PC-3 (cell line): ENCODE measurements at regions not wholly inside any gene's neighbourhood (a gene's known extent, or its start where the extent isn't known, plus 50 kb on each side); places are given as distances from the start of the nearest gene placed in this dataset.

ENCODE experiments used
- ATAC-seq: fragments of 200-7000 bp; cut with Tn5 transposase; 2 replicates; pipeline ENCODE4 v1.9.1; 2020; ENCODE audit warnings: mild to moderate bottlenecking, moderate library complexity
- BruUV-seq: library from RNA; stranded (reverse); fragments of 400-500 nt; replicated peaks from 2 replicates; lab custom pipeline; 2021; lab: Mats Ljungman, UMichigan
- CTCF ChIA-PET: fragments of 300-600 bp; sonication (Branson Sonifier 250); formaldehyde crosslinking; loops from one replicate; lab custom pipeline; 2022; ENCODE audit warnings: antibody characterized with exemption; lab: Charles Lee
- POLR2A ChIA-PET: fragments of 300-600 bp; sonication (Branson Sonifier 250); formaldehyde crosslinking; loops from one replicate; lab custom pipeline; 2022; ENCODE audit warnings: antibody characterized with exemption; ENCODE audit not compliant: unreplicated experiment; lab: Charles Lee
- DNase-seq: peaks from one replicate; pipeline ENCODE4 v3.0.0-alpha.2; 2015
- H2AFZ ChIP-seq: fragments of 300-600 bp; sonication (generic); 2 replicates; pipeline ENCODE4 v1.6.0; 2016; ENCODE audit warnings: antibody characterized with exemption, low read length
- H3F3A ChIP-seq: fragments of 300-600 bp; sonication (generic); one replicate; pipeline ENCODE4 v1.6.0; 2017; ENCODE audit warnings: antibody characterized with exemption, low read length, control low read depth, mild to moderate bottlenecking; ENCODE audit not compliant: unreplicated experiment
- H3K27ac ChIP-seq: fragments of 300-600 bp; sonication (generic); 2 replicates; pipeline ENCODE4 v1.5.1; 2016; ENCODE audit warnings: mild to moderate bottlenecking, low read length
- H3K27me3 ChIP-seq: fragments of 300-600 bp; sonication (generic); 2 replicates; pipeline ENCODE4 v1.6.1; 2016; ENCODE audit warnings: low read length, mixed read lengths
- H3K36me3 ChIP-seq: fragments of 300-600 bp; sonication (generic); 2 replicates; pipeline ENCODE4 v1.6.1; 2016; ENCODE audit warnings: low read depth, mixed run types, low read length, mixed read lengths
- H3K4me1 ChIP-seq: fragments of 300-600 bp; sonication (generic); 2 replicates; pipeline ENCODE4 v1.5.1; 2016; ENCODE audit warnings: low read length; ENCODE audit not compliant: insufficient read depth
- H3K4me2 ChIP-seq: fragments of 300-600 bp; sonication (generic); 2 replicates; pipeline ENCODE4 v1.6.0; 2016; ENCODE audit warnings: low read length
- H3K4me3 ChIP-seq: fragments of 300-600 bp; sonication (generic); 2 replicates; pipeline ENCODE4 v1.5.1; 2016; ENCODE audit warnings: mild to moderate bottlenecking, low read length, mixed read lengths
- H3K79me2 ChIP-seq: fragments of 300-600 bp; sonication (generic); 2 replicates; pipeline ENCODE4 v1.6.1; 2017; ENCODE audit warnings: low read length, mixed read lengths
- H3K9ac ChIP-seq: fragments of 300-600 bp; sonication (generic); 2 replicates; pipeline ENCODE4 v1.6.0; 2016; ENCODE audit warnings: mild to moderate bottlenecking, low read length
- H3K9me2 ChIP-seq: fragments of 300-600 bp; sonication (generic); replicated peaks from 2 replicates; pipeline ENCODE4 v1.6.1; 2016; ENCODE audit warnings: mixed run types, low read length, mixed read lengths
- H3K9me3 ChIP-seq: fragments of 300-600 bp; sonication (generic); 2 replicates; pipeline ENCODE4 v1.6.1; 2016; ENCODE audit warnings: low read length, mixed read lengths
- H4K20me1 ChIP-seq: fragments of 300-600 bp; sonication (generic); 2 replicates; pipeline ENCODE4 v1.6.1; 2016; ENCODE audit warnings: low read length, mixed read lengths
- EZH2 ChIP-seq: fragments of 300-600 bp; sonication (generic); IDR thresholded peaks from one replicate; pipeline ENCODE4 v1.6.1; 2017; ENCODE audit warnings: antibody characterized with exemption, mild to moderate bottlenecking, low read length; ENCODE audit not compliant: unreplicated experiment
- EZH2phosphoT487 ChIP-seq: fragments of 300-600 bp; sonication (generic); IDR thresholded peaks from 2 replicates; pipeline ENCODE4 v1.6.1; 2018; ENCODE audit warnings: mild to moderate bottlenecking, antibody characterized with exemption, low read length, borderline replicate concordance
- intact Hi-C: fragments of 100-400 bp; cut with micrococcal nuclease; formaldehyde crosslinking; loops from 2 replicates; pipeline ENCODE4 v1.9.0; 2023
- TF ChIP-seq, protein P1 (sequence below): fragments of 300-600 bp; sonication (generic); conservative IDR thresholded peaks from 2 replicates; pipeline ENCODE4 v1.5.1; 2017; ENCODE audit warnings: antibody characterized with exemption, low read depth, mild to moderate bottlenecking, low read length

DNA sequence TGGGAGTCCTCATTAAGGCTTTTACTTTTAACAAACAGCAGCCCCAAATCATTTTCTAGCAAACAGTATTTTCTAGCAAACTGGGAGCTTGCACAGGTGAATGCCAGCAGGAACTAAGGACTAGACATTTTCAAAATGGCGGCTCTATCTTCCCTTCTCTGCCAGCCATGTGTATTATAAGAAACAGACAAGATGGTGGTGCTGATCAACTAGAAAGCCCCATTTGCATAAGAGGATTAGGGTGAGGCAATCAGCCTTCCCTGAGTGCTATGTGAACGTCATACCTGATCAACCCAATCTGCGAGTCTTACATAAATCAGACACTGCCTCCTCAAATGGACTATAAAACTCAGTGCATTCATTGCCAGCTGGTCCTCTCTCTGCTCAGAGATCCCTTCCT is 479.6 kb downstream of the IPMK start:
- no peaks in the 10 kb centered on the region for H4K20me1 ChIP-seq
- H3K79me2 ChIP-seq = no peaks in the 10 kb centered on the region
- TF ChIP-seq, protein P1, sequence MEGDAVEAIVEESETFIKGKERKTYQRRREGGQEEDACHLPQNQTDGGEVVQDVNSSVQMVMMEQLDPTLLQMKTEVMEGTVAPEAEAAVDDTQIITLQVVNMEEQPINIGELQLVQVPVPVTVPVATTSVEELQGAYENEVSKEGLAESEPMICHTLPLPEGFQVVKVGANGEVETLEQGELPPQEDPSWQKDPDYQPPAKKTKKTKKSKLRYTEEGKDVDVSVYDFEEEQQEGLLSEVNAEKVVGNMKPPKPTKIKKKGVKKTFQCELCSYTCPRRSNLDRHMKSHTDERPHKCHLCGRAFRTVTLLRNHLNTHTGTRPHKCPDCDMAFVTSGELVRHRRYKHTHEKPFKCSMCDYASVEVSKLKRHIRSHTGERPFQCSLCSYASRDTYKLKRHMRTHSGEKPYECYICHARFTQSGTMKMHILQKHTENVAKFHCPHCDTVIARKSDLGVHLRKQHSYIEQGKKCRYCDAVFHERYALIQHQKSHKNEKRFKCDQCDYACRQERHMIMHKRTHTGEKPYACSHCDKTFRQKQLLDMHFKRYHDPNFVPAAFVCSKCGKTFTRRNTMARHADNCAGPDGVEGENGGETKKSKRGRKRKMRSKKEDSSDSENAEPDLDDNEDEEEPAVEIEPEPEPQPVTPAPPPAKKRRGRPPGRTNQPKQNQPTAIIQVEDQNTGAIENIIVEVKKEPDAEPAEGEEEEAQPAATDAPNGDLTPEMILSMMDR = no peak
- TF ChIP-seq EZH2 = no peak
- no peak for TF ChIP-seq EZH2phosphoT487
- CTCF ChIA-PET = no interaction called here
- no peaks in the 10 kb centered on the region for H3K36me3 ChIP-seq
- H3K9me2 ChIP-seq = no peaks in the 10 kb centered on the region
- intact Hi-C loops = no loop called here
- H3K4me2 ChIP-seq = no peak overlapping the region
- ATAC-seq = no peak
- POLR2A ChIA-PET = no interaction called here
- no peak overlapping the region for H3K27ac ChIP-seq
- H2AFZ ChIP-seq = no peak overlapping the region
- no peak overlapping the region for H3K9ac ChIP-seq
- BruUV-seq = no TSS peak
- H3K4me3 ChIP-seq = no peak overlapping the region
- DNase-seq = no peak
- peaks cover 33% of the 10 kb centered on the region for H3K4me1 ChIP-seq
- no peaks in the 10 kb centered on the region for H3K9me3 ChIP-seq
- no peaks in the 10 kb centered on the region for H3K27me3 ChIP-seq
- no peaks in the 10 kb centered on the region for H3F3A ChIP-seq

GRCh38 chr10:57786850-57787750 is 480.6 kb downstream of the IPMK start:
- BruUV-seq = no TSS peak

More at GRCh38 chr10:57786850-57787750, 480.6 kb downstream of the IPMK start:
- intact Hi-C loops = no loop called here
- POLR2A ChIA-PET = no interaction called here
- H2AFZ ChIP-seq = no peak overlapping the region
- no peaks in the 10 kb centered on the region for H3K36me3 ChIP-seq
- no peak for TF ChIP-seq EZH2phosphoT487
- no peak for TF ChIP-seq EZH2
- TF ChIP-seq, protein P1 = no peak
- peaks cover 33% of the 10 kb centered on the region for H3K4me1 ChIP-seq
- H3K9ac ChIP-seq = no peak overlapping the region
- no peaks in the 10 kb centered on the region for H4K20me1 ChIP-seq
- no peaks in the 10 kb centered on the region for H3F3A ChIP-seq
- H3K79me2 ChIP-seq = no peaks in the 10 kb centered on the region
- H3K27me3 ChIP-seq = no peaks in the 10 kb centered on the region
- ATAC-seq (no peak), DNase-seq (no peak)
- no peak overlapping the region for H3K4me3 ChIP-seq
- H3K27ac ChIP-seq = no peak overlapping the region
- H3K4me2 ChIP-seq = no peak overlapping the region
- H3K9me3 ChIP-seq = no peaks in the 10 kb centered on the region
- no peaks in the 10 kb centered on the region for H3K9me2 ChIP-seq
- CTCF ChIA-PET = no interaction called here
